ENCODE measurements at regions not wholly inside any gene's neighbourhood (a gene's known extent, or its start where the extent isn't known, plus 50 kb on each side); places are given as distances from the start of the nearest gene placed in this dataset.

GRCh38 chr1:5562331-5562730, 429.9 kb downstream of the NPHP4 start (continued):
- TF ChIP-seq, protein P1, sequence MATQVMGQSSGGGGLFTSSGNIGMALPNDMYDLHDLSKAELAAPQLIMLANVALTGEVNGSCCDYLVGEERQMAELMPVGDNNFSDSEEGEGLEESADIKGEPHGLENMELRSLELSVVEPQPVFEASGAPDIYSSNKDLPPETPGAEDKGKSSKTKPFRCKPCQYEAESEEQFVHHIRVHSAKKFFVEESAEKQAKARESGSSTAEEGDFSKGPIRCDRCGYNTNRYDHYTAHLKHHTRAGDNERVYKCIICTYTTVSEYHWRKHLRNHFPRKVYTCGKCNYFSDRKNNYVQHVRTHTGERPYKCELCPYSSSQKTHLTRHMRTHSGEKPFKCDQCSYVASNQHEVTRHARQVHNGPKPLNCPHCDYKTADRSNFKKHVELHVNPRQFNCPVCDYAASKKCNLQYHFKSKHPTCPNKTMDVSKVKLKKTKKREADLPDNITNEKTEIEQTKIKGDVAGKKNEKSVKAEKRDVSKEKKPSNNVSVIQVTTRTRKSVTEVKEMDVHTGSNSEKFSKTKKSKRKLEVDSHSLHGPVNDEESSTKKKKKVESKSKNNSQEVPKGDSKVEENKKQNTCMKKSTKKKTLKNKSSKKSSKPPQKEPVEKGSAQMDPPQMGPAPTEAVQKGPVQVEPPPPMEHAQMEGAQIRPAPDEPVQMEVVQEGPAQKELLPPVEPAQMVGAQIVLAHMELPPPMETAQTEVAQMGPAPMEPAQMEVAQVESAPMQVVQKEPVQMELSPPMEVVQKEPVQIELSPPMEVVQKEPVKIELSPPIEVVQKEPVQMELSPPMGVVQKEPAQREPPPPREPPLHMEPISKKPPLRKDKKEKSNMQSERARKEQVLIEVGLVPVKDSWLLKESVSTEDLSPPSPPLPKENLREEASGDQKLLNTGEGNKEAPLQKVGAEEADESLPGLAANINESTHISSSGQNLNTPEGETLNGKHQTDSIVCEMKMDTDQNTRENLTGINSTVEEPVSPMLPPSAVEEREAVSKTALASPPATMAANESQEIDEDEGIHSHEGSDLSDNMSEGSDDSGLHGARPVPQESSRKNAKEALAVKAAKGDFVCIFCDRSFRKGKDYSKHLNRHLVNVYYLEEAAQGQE (IDR thresholded peaks at IDR 0.05; ENCODE audit: low read depth): no peak

DNA sequence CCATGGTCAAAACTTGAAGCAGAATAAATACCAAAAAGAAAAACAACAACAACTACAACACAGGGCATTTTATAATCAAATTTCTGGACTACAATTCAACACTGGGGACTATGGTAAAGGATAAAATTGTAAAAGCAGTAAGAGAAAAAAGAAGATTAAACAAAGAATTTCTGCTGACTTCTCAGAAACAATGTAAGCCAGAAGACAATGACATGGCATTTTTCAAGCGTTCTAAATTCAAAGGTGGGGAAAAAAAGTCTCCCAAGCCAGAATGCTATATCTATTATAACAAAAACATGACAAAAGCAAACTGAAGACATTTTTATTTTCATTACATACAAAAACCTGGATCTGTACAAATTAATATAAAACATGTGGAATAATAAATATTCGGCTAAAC, 433.1 kb downstream of the NPHP4 start:
- ChIA-PET RAD21 (ENCODE audit: low non-redundant PET in 1 of 2, low total read pairs in 2 of 2, uncharacterized antibody in 2 of 2, unreplicated experiment in 2 of 2) (no interaction called here), CTCF (no interaction called here), POLR2A (no interaction called here)
- Histone ChIP-seq H3K9ac (ENCODE audit: low read length) (no peak overlapping the region), H3K27me3 (ENCODE audit: insufficient read depth, low read length) (0 out of 2 replicates have a peak, but pooled peaks cover 2% of the 10 kb centered on the region), H3K4me2 (ENCODE audit: low read length) (no peak overlapping the region), H3K9me3 (ENCODE audit: control insufficient read depth in 1 of 2, insufficient read depth in 1 of 2, low read depth in 1 of 2, low read length in 2 of 2) (no peaks in the 10 kb centered on the region), H2AFZ (ENCODE audit: low read depth, low read length, poor library complexity, severe bottlenecking) (no peak overlapping the region), H3K36me3 (ENCODE audit: control insufficient read depth in 1 of 2, insufficient read depth in 2 of 2, low read length in 2 of 2) (no peaks in the 10 kb centered on the region), H3K9me2 (ENCODE audit: insufficient read depth) (no peaks in the 10 kb centered on the region), H3K4me1 (ENCODE audit: control insufficient read depth in 1 of 2, insufficient read depth in 2 of 2, low read length in 2 of 2) (no peaks in the 10 kb centered on the region), H3K4me3 (replicated peaks in 1 of 2; ENCODE audit: low read depth in 1 of 2, low read length in 2 of 2) (no peak overlapping the region), H3K79me2 (ENCODE audit: insufficient read depth, low read length) (no peaks in the 10 kb centered on the region), H4K20me1 (ENCODE audit: insufficient read depth) (no peaks in the 10 kb centered on the region), H3K27ac (ENCODE audit: low read depth, low read length) (no peak overlapping the region)
- ATAC-seq: no peak
- TF ChIP-seq CEBPB (IDR thresholded peaks at IDR 0.05; ENCODE audit: low read depth) (no peak), POLR2A (IDR thresholded peaks at IDR 0.05; ENCODE audit: borderline replicate concordance, extremely low read depth, insufficient read depth, insufficient read length) (no peak), TCF7L2 (IDR thresholded peaks at IDR 0.05; ENCODE audit: borderline replicate concordance, extremely low read depth, insufficient read depth, insufficient read length) (no peak)
- TF ChIP-seq, protein P2, sequence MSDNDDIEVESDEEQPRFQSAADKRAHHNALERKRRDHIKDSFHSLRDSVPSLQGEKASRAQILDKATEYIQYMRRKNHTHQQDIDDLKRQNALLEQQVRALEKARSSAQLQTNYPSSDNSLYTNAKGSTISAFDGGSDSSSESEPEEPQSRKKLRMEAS (IDR thresholded peaks at IDR 0.05): no peak
- TF ChIP-seq, protein P1 (IDR thresholded peaks at IDR 0.05; ENCODE audit: low read depth): no peak
- intact Hi-C loops (cut with micrococcal nuclease): no loop called here
- BruUV-seq (replicated peaks): no TSS peak
- DNase-seq (ENCODE audit: low read depth, low spot score): no peak

All from HCT116 (cell line).